Gastrocnemius medialis (tissue), 4 donors: ENCODE measurements at regions not wholly inside any gene's neighbourhood (a gene's known extent, or its start where the extent isn't known, plus 50 kb on each side); places are given as distances from the start of the nearest gene placed in this dataset.
A peak's percentile ranks its signal among the peaks of the same experiment; 100 is the strongest.

Source experiments
- POLR2A ChIP-seq, 2 donors: fragments of 450-650 bp; IDR thresholded peaks; one replicate each; pipeline ENCODE4 v1.6.1; 2017; ENCODE audit warnings: antibody characterized with exemption in 2 of 2, mild to moderate bottlenecking in 2 of 2, moderate library complexity in 2 of 2
- TF ChIP-seq, protein P1 (sequence below), 5 experiments: fragments of 450-650 bp in 3 of 5; fragments of 200-600 bp in 2 of 5; sonication (generic) in 2 of 5; IDR thresholded peaks in 4 of 5; conservative IDR thresholded peaks in 1 of 5; 1 replicate in 4 of 5; 2 replicates in 1 of 5; pipeline ENCODE4 v1.5.1; 2016 to 2019; ENCODE audit warnings: antibody characterized with exemption in 5 of 5, mild to moderate bottlenecking in 3 of 5, moderate library complexity in 3 of 5

DNA sequence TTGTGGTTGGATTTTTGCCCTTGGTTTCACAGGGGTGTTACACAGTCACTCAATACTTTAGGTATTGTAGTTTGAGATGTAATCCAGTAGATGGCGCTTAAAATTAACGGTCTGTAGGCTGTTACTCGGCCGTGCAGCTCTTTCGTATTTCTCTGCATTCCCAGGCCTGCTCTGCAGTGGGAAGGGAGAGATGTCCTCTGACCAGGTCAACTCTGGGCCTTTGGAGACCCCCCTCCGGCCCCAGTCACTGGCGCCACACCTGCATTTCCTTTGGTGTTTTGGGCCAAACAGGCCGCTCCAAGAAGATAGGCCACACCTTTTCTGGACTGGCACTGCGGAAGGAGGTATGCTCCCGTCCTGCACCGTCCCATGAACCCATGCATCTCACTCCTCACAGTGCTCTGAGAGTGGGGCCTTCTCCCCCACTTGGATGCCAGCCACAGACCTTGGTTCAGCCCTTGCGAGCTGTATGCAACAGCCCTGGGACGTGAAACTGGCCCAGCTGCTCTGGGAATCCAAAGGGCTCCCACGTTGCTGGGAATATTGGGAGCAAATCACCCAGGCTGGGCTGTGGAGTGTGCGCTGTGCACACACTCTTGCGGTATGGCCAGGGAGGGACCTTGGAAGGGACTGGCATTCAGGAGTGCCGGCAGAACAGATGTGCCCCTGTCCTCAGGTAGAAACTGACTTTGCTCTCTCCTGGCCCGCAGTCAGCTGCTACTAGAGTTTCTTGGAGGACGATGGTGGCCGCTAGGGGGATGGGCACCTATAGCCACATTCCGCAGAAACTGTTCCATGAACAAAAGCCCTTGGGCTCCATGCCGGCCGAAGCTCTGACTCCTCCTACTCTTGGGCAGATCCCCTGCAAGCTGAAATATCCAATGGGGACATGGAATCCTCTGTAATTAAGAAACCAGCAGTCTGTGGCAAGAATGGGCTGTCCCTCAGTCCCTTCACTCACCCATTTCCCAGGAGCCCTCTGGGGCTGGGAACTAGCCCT lies 410.5 kb upstream of the CADM2 start:
- TF ChIP-seq, protein P1, sequence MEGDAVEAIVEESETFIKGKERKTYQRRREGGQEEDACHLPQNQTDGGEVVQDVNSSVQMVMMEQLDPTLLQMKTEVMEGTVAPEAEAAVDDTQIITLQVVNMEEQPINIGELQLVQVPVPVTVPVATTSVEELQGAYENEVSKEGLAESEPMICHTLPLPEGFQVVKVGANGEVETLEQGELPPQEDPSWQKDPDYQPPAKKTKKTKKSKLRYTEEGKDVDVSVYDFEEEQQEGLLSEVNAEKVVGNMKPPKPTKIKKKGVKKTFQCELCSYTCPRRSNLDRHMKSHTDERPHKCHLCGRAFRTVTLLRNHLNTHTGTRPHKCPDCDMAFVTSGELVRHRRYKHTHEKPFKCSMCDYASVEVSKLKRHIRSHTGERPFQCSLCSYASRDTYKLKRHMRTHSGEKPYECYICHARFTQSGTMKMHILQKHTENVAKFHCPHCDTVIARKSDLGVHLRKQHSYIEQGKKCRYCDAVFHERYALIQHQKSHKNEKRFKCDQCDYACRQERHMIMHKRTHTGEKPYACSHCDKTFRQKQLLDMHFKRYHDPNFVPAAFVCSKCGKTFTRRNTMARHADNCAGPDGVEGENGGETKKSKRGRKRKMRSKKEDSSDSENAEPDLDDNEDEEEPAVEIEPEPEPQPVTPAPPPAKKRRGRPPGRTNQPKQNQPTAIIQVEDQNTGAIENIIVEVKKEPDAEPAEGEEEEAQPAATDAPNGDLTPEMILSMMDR (IDR thresholded peaks at IDR 0.05 in 4 of 5, conservative IDR thresholded peaks at IDR 0.05 in 1 of 5), result peak; percentile 37 to 60 (median 49)
- TF ChIP-seq POLR2A (IDR thresholded peaks at IDR 0.05), result no peak
